ENCODE measurements at regions not wholly inside any gene's neighbourhood (a gene's known extent, or its start where the extent isn't known, plus 50 kb on each side); places are given as distances from the start of the nearest gene placed in this dataset.

- H3K9me3 ChIP-seq = no peaks in the 10 kb centered on the region
- H3K4me3 ChIP-seq = no peak overlapping the region
- DNase-seq (no peak), ATAC-seq (no peak)
- H3K27ac ChIP-seq = no peak overlapping the region
- intact Hi-C loops (cut with DNase I; ENCODE audit: low total_unique reads) (no loop called here), in situ Hi-C loops (cut with MboI; ENCODE audit: low sequenced_read_pairs in 4 of 4) (no loop called here)
- no peaks in the 10 kb centered on the region for H3K36me3 ChIP-seq
- no peak for TF ChIP-seq POLR2A (IDR thresholded peaks at IDR 0.05)
- no peak for TF ChIP-seq CTCF (IDR thresholded peaks at IDR 0.05 in 4 of 5, conservative IDR thresholded peaks at IDR 0.05 in 1 of 5)
- H3K4me1 ChIP-seq = no peaks in the 10 kb centered on the region
- no peaks in the 10 kb centered on the region for H3K27me3 ChIP-seq
These were observed 2370.4 kb upstream of the TENM3 start for GRCh38 chr4:179872755-179873154.

GRCh38 chr4:179880756-179881155 is 2362.4 kb upstream of the TENM3 start:
- TF ChIP-seq POLR2A (IDR thresholded peaks at IDR 0.05) (no peak), CTCF (IDR thresholded peaks at IDR 0.05 in 4 of 5, conservative IDR thresholded peaks at IDR 0.05 in 1 of 5) (no peak)
- intact Hi-C loops (cut with DNase I; ENCODE audit: low total_unique reads) = no loop called here
- ATAC-seq (no peak), DNase-seq (no peak)
- Histone ChIP-seq H3K27ac (no peak overlapping the region), H3K27me3 (no peaks in the 10 kb centered on the region), H3K9me3 (no peaks in the 10 kb centered on the region), H3K4me1 (no peaks in the 10 kb centered on the region), H3K4me3 (no peak overlapping the region), H3K36me3 (no peaks in the 10 kb centered on the region)
- in situ Hi-C loops (cut with MboI; ENCODE audit: low sequenced_read_pairs in 4 of 4) = no loop called here

GRCh38 chr4:179894066-179894778 is 2349.0 kb upstream of the TENM3 start:
- no peak overlapping the region for H3K27ac ChIP-seq
- in situ Hi-C loops (cut with MboI; ENCODE audit: low sequenced_read_pairs in 4 of 4) (no loop called here), intact Hi-C loops (cut with DNase I; ENCODE audit: low total_unique reads) (no loop called here)
- no peaks in the 10 kb centered on the region for H3K36me3 ChIP-seq
- ATAC-seq = no peak
- no peaks in the 10 kb centered on the region for H3K4me1 ChIP-seq
- TF ChIP-seq POLR2A (IDR thresholded peaks at IDR 0.05) = no peak
- TF ChIP-seq CTCF (IDR thresholded peaks at IDR 0.05 in 4 of 5, conservative IDR thresholded peaks at IDR 0.05 in 1 of 5) = no peak
- no peak overlapping the region for H3K4me3 ChIP-seq
- no peak for DNase-seq
- no peaks in the 10 kb centered on the region for H3K9me3 ChIP-seq
- H3K27me3 ChIP-seq = no peaks in the 10 kb centered on the region

GRCh38 chr4:179919587-179919986 is 2323.6 kb upstream of the TENM3 start:
- Histone ChIP-seq H3K36me3 (no peaks in the 10 kb centered on the region), H3K27me3 (no peaks in the 10 kb centered on the region), H3K4me3 (no peak overlapping the region), H3K27ac (no peak overlapping the region), H3K9me3 (no peaks in the 10 kb centered on the region), H3K4me1 (no peaks in the 10 kb centered on the region)
- TF ChIP-seq CTCF (IDR thresholded peaks at IDR 0.05 in 4 of 5, conservative IDR thresholded peaks at IDR 0.05 in 1 of 5) (no peak), POLR2A (IDR thresholded peaks at IDR 0.05) (no peak)
- in situ Hi-C loops (cut with MboI; ENCODE audit: low sequenced_read_pairs in 4 of 4) (no loop called here), intact Hi-C loops (cut with DNase I; ENCODE audit: low total_unique reads) (no loop called here)
- DNase-seq = no peak
- ATAC-seq = no peak

GRCh38 chr4:179927473-179927872 is 2315.7 kb upstream of the TENM3 start:
- no peaks in the 10 kb centered on the region for H3K36me3 ChIP-seq
- DNase-seq (no peak), ATAC-seq (no peak)
- H3K27ac ChIP-seq = no peak overlapping the region
- TF ChIP-seq POLR2A (IDR thresholded peaks at IDR 0.05) = no peak
- TF ChIP-seq CTCF (IDR thresholded peaks at IDR 0.05 in 4 of 5, conservative IDR thresholded peaks at IDR 0.05 in 1 of 5) = no peak
- H3K27me3 ChIP-seq = no peaks in the 10 kb centered on the region
- H3K9me3 ChIP-seq = no peaks in the 10 kb centered on the region
- H3K4me3 ChIP-seq = no peak overlapping the region
- H3K4me1 ChIP-seq = no peaks in the 10 kb centered on the region
- intact Hi-C loops (cut with DNase I; ENCODE audit: low total_unique reads) = no loop called here
- in situ Hi-C loops (cut with MboI; ENCODE audit: low sequenced_read_pairs in 4 of 4) = no loop called here

Measured in gastrocnemius medialis (tissue), 4 donors.